ENCODE measurements at regions not wholly inside any gene's neighbourhood (a gene's known extent, or its start where the extent isn't known, plus 50 kb on each side); places are given as distances from the start of the nearest gene placed in this dataset.

DNA sequence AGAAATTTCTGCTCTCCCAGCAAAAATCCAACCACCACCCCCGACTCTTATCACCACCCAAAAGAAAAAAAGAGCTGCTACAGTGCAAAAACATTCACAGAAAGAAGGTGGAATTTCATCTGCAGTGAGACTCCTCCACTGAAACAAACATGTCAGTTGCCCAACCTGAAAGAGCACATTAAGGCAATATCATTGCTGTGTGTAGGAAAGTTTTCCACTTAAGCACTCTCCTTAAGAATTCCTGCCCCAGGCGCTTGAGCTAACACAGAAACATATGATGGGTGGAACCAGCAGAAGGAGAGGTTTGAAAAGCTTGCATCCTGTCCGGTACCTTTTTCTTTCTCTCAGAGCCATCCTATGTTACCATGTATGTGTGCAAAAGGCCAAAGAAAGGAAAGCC lies 200.8 kb upstream of the GADL1 start:
- TF ChIP-seq CTCF (IDR thresholded peaks at IDR 0.05; ENCODE audit: insufficient read depth, low read depth, low read length) (no peak), EZH2 (IDR thresholded peaks at IDR 0.05; ENCODE audit: insufficient read depth, low read length) (no peak)
